CD14-positive monocyte (primary cell): ENCODE measurements at regions not wholly inside any gene's neighbourhood (a gene's known extent, or its start where the extent isn't known, plus 50 kb on each side); places are given as distances from the start of the nearest gene placed in this dataset.

Experiments
- DNase-seq, 3 donors: peaks; one replicate each; pipeline ENCODE4 v3.0.0-alpha.2; 2011 to 2022
- H2AFZ ChIP-seq: 2 replicates; pipeline ENCODE4 v1.6.0; 2012; ENCODE audit warnings: mild to moderate bottlenecking, low read depth, low read length, inconsistent platforms; ENCODE audit not compliant: insufficient read depth, poor library complexity, severe bottlenecking
- H3K27ac ChIP-seq, 2 donors: 1 replicate in 1 of 2; 2 replicates in 1 of 2; pipeline ENCODE4 v1.5.1; 2012 to 2013; ENCODE audit warnings: low read length in 2 of 2, control low read depth in 1 of 2, inconsistent platforms in 1 of 2, low read depth in 1 of 2, mild to moderate bottlenecking in 1 of 2
- H3K27me3 ChIP-seq, 2 donors: one replicate each; pipeline versions ENCODE4 v1.6.0 to v1.6.1; 2011 to 2013; ENCODE audit warnings: low read length in 2 of 2; ENCODE audit not compliant: control insufficient read depth in 2 of 2, insufficient read depth in 2 of 2
- H3K36me3 ChIP-seq, 2 donors: replicated peaks in 1 of 2; 1 replicate in 1 of 2; 2 replicates in 1 of 2; pipeline versions ENCODE4 v1.5.1 to v1.6.1; 2012 to 2013; ENCODE audit warnings: low read length in 2 of 2, control low read depth in 1 of 2, inconsistent platforms in 1 of 2, mild to moderate bottlenecking in 1 of 2; ENCODE audit not compliant: insufficient read depth in 2 of 2, control insufficient read depth in 1 of 2
- H3K4me1 ChIP-seq, 2 donors: 1 replicate in 1 of 2; 2 replicates in 1 of 2; pipeline versions ENCODE4 v1.5.1 to v1.6.1; 2012 to 2013; ENCODE audit warnings: low read length in 2 of 2, control low read depth in 1 of 2, inconsistent platforms in 1 of 2, mild to moderate bottlenecking in 1 of 2, moderate library complexity in 1 of 2; ENCODE audit not compliant: insufficient read depth in 2 of 2, control insufficient read depth in 1 of 2
- H3K4me2 ChIP-seq: replicated peaks from 2 replicates; pipeline ENCODE3; 2012; ENCODE audit warnings: low read length, moderate library complexity, mild to moderate bottlenecking; ENCODE audit not compliant: poor library complexity, severe bottlenecking; ENCODE audit errors: extremely low read depth
- H3K4me3 ChIP-seq, 3 experiments: fragments of 200-600 bp in 1 of 3; sonication (generic) in 1 of 3; replicated peaks in 1 of 3; 1 replicate in 2 of 3; 2 replicates in 1 of 3; pipeline ENCODE4 v1.5.1; 2011 to 2013; ENCODE audit warnings: low read length in 3 of 3, mild to moderate bottlenecking in 3 of 3, control low read depth in 2 of 3, low read depth in 2 of 3, inconsistent platforms in 1 of 3, moderate library complexity in 1 of 3
- H3K79me2 ChIP-seq: 2 replicates; pipeline ENCODE4 v1.6.0; 2012; ENCODE audit warnings: mild to moderate bottlenecking, control low read depth, inconsistent platforms, low read length, moderate library complexity; ENCODE audit not compliant: insufficient read depth
- H3K9ac ChIP-seq: 2 replicates; pipeline ENCODE4 v1.6.0; 2017; ENCODE audit warnings: low read length, mild to moderate bottlenecking; ENCODE audit not compliant: insufficient read depth, poor library complexity, severe bottlenecking
- H3K9me3 ChIP-seq, 2 donors: replicated peaks in 1 of 2; 1 replicate in 1 of 2; 2 replicates in 1 of 2; pipeline versions ENCODE4 v1.5.1 to v1.6.1; 2012 to 2013; ENCODE audit warnings: low read length in 2 of 2, control low read depth in 1 of 2; ENCODE audit not compliant: control insufficient read depth in 1 of 2, insufficient read depth in 1 of 2
- H4K20me1 ChIP-seq: 2 replicates; pipeline ENCODE4 v1.6.0; 2012; ENCODE audit warnings: mild to moderate bottlenecking, low read length, control low read depth, moderate library complexity; ENCODE audit not compliant: insufficient read depth
- H3K27ac Mint-ChIP-seq, 7 donors: one replicate each; pipeline ENCODE4 v1.8.0; 2020; ENCODE audit warnings: mild to moderate bottlenecking in 7 of 7, mixed read lengths in 7 of 7, moderate library complexity in 6 of 7, inconsistent platforms in 2 of 7
- H3K27me3 Mint-ChIP-seq, 3 donors: one replicate each; pipeline ENCODE4 v1.8.0; 2021 to 2022; ENCODE audit warnings: low read depth in 3 of 3, mild to moderate bottlenecking in 3 of 3, mixed read lengths in 3 of 3, moderate library complexity in 3 of 3, inconsistent platforms in 1 of 3
- H3K36me3 Mint-ChIP-seq, 2 donors: one replicate each; pipeline ENCODE4 v1.8.0; 2020; ENCODE audit warnings: mixed read lengths in 2 of 2, inconsistent platforms in 1 of 2, mild to moderate bottlenecking in 1 of 2
- H3K4me1 Mint-ChIP-seq: one replicate; pipeline ENCODE4 v1.8.0; 2020; ENCODE audit warnings: mild to moderate bottlenecking, mixed read lengths
- H3K4me3 Mint-ChIP-seq, 2 donors: one replicate each; pipeline ENCODE4 v1.8.0; 2020; ENCODE audit warnings: mild to moderate bottlenecking in 2 of 2, mixed read lengths in 2 of 2, moderate library complexity in 1 of 2
- H3K9me3 Mint-ChIP-seq, 7 donors: one replicate each; pipeline ENCODE4 v1.8.0; 2020 to 2022; ENCODE audit warnings: mixed read lengths in 7 of 7, mild to moderate bottlenecking in 6 of 7, moderate library complexity in 6 of 7, inconsistent platforms in 2 of 7
- WGBS: methylation state at CpG from one replicate; pipeline ENCODE4 v1.1.5; 2013; ENCODE audit warnings: missing lambda C conversion rate; ENCODE audit not compliant: insufficient coverage; 5-methylcytosine and 5-hydroxymethylcytosine counted together
- intact Hi-C, 2 donors: fragments of 100-400 bp; cut with micrococcal nuclease; formaldehyde crosslinking; loops; one replicate each; pipeline versions ENCODE4 v1.15.0 to v1.15.1; 2023
- TF ChIP-seq, protein P1 (sequence below): fragments of 200-600 bp; IDR thresholded peaks from one replicate; pipeline ENCODE4 v1.8.0; 2022; ENCODE audit warnings: antibody characterized with exemption, mild to moderate bottlenecking

DNA sequence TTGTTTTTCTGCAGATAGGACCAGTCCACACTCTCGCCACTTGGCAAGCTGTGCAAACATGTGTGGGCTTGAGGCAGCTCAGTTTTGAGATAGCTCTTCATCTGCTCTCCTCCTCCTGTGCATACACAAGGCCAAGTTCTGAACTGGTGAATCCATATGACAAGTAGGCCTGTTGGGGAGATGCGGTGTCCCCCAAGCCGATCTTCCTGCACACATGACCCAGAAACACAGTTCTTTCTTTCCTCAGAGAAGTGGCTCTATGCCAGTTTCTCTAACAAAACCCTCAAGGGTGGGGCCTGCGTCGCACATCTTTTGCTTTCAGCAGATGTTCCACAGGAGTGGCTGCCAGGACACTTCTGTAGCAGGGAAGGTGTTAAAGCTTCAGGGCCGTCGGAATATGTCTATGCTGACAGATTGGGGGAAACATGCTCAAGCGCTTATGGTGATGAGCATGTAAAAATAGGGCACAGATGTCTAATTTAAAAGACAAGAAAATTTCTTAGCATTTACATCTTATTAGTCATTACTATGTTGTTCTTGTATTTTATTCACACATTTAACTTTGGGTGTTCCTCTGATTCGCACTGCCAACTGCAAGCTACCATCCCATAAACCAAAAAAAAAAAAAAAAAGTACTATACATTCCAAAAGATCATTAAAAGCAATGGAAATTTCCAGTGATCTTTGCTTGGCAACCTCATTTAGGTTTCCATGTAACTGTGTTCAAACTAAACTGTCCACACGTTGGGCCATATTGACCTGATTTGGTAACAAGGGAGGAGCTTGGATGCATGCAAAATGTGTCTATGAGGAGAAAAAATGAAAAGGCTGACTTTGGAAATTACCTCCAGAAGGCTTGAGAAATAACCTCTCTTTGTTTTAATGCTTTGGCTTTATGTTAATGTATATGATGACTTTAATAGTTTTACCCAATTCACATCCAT is 1055.5 kb upstream of the KLHL29 start:
- no peak overlapping the region for H3K4me3 ChIP-seq
- 87% methylated on average over 3 of the region's 10 CpGs for WGBS
- H4K20me1 ChIP-seq, result no peaks in the 10 kb centered on the region
- H3K36me3 ChIP-seq, result no peaks in the 10 kb centered on the region
- no peaks in the 10 kb centered on the region for H3K79me2 ChIP-seq
- Mint-ChIP-seq H3K27me3 (peaks cover 1 to 2% (median 2%) of the 10 kb centered on the region in 3 donors), H3K27ac (no peak overlapping the region), H3K36me3 (no peaks in the 10 kb centered on the region), H3K4me3 (no peak overlapping the region), H3K9me3 (peaks cover 0 to 10% (median 2%) of the 10 kb centered on the region in 7 donors), H3K4me1 (no peaks in the 10 kb centered on the region)
- H3K27ac ChIP-seq, result no peak overlapping the region
- intact Hi-C loops, result no loop called here
- no peak for DNase-seq
- TF ChIP-seq, protein P1, sequence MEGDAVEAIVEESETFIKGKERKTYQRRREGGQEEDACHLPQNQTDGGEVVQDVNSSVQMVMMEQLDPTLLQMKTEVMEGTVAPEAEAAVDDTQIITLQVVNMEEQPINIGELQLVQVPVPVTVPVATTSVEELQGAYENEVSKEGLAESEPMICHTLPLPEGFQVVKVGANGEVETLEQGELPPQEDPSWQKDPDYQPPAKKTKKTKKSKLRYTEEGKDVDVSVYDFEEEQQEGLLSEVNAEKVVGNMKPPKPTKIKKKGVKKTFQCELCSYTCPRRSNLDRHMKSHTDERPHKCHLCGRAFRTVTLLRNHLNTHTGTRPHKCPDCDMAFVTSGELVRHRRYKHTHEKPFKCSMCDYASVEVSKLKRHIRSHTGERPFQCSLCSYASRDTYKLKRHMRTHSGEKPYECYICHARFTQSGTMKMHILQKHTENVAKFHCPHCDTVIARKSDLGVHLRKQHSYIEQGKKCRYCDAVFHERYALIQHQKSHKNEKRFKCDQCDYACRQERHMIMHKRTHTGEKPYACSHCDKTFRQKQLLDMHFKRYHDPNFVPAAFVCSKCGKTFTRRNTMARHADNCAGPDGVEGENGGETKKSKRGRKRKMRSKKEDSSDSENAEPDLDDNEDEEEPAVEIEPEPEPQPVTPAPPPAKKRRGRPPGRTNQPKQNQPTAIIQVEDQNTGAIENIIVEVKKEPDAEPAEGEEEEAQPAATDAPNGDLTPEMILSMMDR, result no peak
- no peak overlapping the region for H3K9ac ChIP-seq
- no peaks in the 10 kb centered on the region for H3K27me3 ChIP-seq
- no peaks in the 10 kb centered on the region for H3K4me1 ChIP-seq
- H3K9me3 ChIP-seq, result no peaks in the 10 kb centered on the region
- no peak overlapping the region for H2AFZ ChIP-seq
- no peak overlapping the region for H3K4me2 ChIP-seq

DNA sequence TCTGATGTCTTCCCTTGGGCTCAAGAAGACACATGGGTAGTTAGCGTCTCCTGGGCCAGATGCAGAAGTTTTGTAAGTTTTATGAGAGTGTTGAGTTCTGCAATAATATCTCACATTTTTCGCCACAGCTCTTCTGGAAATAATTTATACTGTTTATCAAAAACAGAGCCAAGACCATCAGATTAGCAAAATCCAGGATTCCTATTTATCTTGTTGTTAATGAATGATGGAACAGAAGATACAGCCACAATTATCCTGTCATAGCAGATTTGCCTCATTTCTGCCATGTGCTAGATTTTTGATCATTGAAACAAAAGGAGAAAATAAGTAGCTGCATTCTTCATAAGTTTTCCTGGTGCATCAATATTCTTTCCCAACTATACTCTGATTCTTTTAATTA is 1048.6 kb upstream of the KLHL29 start:
- WGBS, result no CpG with 5 or more reads among the region's 2 CpGs
- Histone ChIP-seq H3K9me3 (peaks cover 0 to 2% of the 10 kb centered on the region in 2 donors), H3K27ac (no peak overlapping the region), H3K79me2 (no peaks in the 10 kb centered on the region), H4K20me1 (no peaks in the 10 kb centered on the region), H3K27me3 (no peaks in the 10 kb centered on the region), H3K4me3 (no peak overlapping the region), H3K36me3 (no peaks in the 10 kb centered on the region), H2AFZ (no peak overlapping the region), H3K9ac (no peak overlapping the region), H3K4me2 (no peak overlapping the region), H3K4me1 (no peaks in the 10 kb centered on the region)
- H3K9me3 Mint-ChIP-seq, result peaks cover 0 to 4% (median 2%) of the 10 kb centered on the region in 7 donors
- no peaks in the 10 kb centered on the region for H3K36me3 Mint-ChIP-seq
- H3K4me1 Mint-ChIP-seq, result no peaks in the 10 kb centered on the region
- no peak overlapping the region for H3K27ac Mint-ChIP-seq
- no peak overlapping the region for H3K4me3 Mint-ChIP-seq
- no peaks in the 10 kb centered on the region for H3K27me3 Mint-ChIP-seq
- intact Hi-C loops, result no loop called here
- TF ChIP-seq, protein P1, result no peak
- DNase-seq, result no peak
